ENCODE measurements at regions not wholly inside any gene's neighbourhood (a gene's known extent, or its start where the extent isn't known, plus 50 kb on each side); places are given as distances from the start of the nearest gene placed in this dataset.

DNA sequence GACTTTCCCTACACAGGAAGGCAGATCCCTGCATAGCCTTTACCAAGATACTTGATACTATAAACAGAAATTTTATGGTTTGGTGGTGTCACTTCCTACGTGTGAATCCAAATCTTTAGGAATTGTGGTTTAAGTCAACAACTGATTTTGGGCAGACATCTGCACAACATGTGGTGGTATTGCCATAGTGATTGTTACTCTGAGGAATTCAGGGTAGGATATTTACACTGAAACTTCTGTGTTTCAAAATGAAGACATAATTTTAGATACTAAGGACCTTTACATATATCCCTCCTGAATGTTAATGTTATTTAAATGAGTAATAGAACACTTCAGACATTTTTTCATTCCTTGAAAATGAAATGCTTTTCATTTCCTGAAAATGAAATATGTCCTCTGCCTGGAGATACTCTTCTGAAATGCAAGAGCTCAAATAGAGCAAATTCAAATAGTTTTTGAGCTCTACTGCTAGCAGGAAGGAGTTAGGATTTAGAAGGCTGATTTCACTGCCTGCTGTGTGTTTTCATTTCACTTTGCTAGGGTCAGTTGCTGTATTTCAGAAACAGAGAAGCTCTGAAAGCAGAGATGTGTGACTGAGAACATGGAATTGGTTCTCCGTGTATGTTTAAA is 77.2 kb downstream of the MDH1 start:
- TF ChIP-seq, protein P1, sequence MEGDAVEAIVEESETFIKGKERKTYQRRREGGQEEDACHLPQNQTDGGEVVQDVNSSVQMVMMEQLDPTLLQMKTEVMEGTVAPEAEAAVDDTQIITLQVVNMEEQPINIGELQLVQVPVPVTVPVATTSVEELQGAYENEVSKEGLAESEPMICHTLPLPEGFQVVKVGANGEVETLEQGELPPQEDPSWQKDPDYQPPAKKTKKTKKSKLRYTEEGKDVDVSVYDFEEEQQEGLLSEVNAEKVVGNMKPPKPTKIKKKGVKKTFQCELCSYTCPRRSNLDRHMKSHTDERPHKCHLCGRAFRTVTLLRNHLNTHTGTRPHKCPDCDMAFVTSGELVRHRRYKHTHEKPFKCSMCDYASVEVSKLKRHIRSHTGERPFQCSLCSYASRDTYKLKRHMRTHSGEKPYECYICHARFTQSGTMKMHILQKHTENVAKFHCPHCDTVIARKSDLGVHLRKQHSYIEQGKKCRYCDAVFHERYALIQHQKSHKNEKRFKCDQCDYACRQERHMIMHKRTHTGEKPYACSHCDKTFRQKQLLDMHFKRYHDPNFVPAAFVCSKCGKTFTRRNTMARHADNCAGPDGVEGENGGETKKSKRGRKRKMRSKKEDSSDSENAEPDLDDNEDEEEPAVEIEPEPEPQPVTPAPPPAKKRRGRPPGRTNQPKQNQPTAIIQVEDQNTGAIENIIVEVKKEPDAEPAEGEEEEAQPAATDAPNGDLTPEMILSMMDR (conservative IDR thresholded peaks at IDR 0.05) = no peak
- H3K27ac ChIP-seq = no peak overlapping the region

GRCh38 chr2:63667132-63667700 is 78.5 kb downstream of the MDH1 start:
- no peak overlapping the region for H3K27ac ChIP-seq
- TF ChIP-seq, protein P1 (conservative IDR thresholded peaks at IDR 0.05) = no peak

- TF ChIP-seq, protein P1 (conservative IDR thresholded peaks at IDR 0.05) = no peak
- H3K27ac ChIP-seq = no peak overlapping the region
Measured at GRCh38 chr2:63668000-63668399, 79.2 kb downstream of the MDH1 start.

GRCh38 chr2:63668466-63668865 is 79.7 kb downstream of the MDH1 start:
- TF ChIP-seq, protein P1 (conservative IDR thresholded peaks at IDR 0.05) = no peak
- H3K27ac ChIP-seq = no peak overlapping the region

GRCh38 chr2:63669596-63669995 is 80.8 kb downstream of the MDH1 start:
- TF ChIP-seq, protein P1 (conservative IDR thresholded peaks at IDR 0.05) = no peak
- H3K27ac ChIP-seq = no peak overlapping the region

DNA sequence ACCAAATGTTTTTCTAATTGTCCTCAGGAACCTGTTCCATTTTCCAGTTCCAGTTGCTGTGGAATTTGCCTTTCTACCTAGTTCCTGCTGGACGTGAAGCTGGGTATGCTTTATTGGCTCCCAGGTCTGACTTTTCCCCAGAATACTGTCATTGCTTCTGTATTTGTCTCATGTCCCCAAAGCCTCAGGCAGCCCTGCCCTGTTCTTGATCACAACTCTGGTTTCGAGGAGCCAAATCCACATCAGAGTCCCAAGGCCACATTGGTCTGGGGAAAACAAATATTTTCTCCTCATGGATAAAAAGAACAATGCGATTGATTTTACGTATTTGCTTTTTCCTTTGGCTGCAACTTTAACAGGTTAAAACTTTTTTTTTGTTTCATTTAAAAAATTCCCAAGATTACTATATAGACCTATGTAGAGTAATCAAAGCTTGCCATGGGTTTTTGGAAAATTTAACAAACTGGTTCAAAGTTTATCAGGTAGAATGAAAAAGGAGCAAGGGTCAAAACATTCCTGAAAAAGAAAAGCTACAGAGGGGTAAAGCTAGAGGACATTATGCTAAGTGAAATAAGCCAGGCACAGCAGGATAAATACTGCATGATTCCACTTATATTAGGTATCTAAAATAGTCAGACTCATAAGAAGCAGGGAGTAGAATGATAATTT is 85.2 kb downstream of the MDH1 start:
- H3K27ac ChIP-seq = no peak overlapping the region
- TF ChIP-seq, protein P1 (conservative IDR thresholded peaks at IDR 0.05) = no peak

GRCh38 chr2:63675026-63675425 is 86.3 kb downstream of the MDH1 start:
- TF ChIP-seq, protein P1 (conservative IDR thresholded peaks at IDR 0.05) = no peak
- H3K27ac ChIP-seq = no peak overlapping the region
